ENCODE measurements at regions not wholly inside any gene's neighbourhood (a gene's known extent, or its start where the extent isn't known, plus 50 kb on each side); places are given as distances from the start of the nearest gene placed in this dataset.
"Not testable (repeated sequence)": the region's sequence is repeated elsewhere in the genome, so short reads cannot be mapped to it uniquely, and the experiment has no call there.

GRCh38 chr7:79647711-79648110, 194.2 kb upstream of the MAGI2 start:
- DNase-seq (ENCODE audit: low spot score): no peak
- H3K36me3 Mint-ChIP-seq (ENCODE audit: low read depth): no peaks in the 10 kb centered on the region
- no peaks in the 10 kb centered on the region for H3K27me3 Mint-ChIP-seq (ENCODE audit: low read depth)
- intact Hi-C loops (cut with micrococcal nuclease): no loop called here
- H3K4me1 Mint-ChIP-seq (ENCODE audit: low read depth): no peaks in the 10 kb centered on the region
- no peak overlapping the region for H3K27ac Mint-ChIP-seq
- H3K9me3 Mint-ChIP-seq: no peaks in the 10 kb centered on the region
- no peak overlapping the region for H3K4me3 Mint-ChIP-seq (ENCODE audit: low read depth)

GRCh38 chr7:79646278-79646677, 192.8 kb upstream of the MAGI2 start:
- H3K36me3 Mint-ChIP-seq (ENCODE audit: low read depth): no peaks in the 10 kb centered on the region
- H3K27ac Mint-ChIP-seq: no peak overlapping the region
- no peaks in the 10 kb centered on the region for H3K4me1 Mint-ChIP-seq (ENCODE audit: low read depth)
- no peaks in the 10 kb centered on the region for H3K9me3 Mint-ChIP-seq
- no peaks in the 10 kb centered on the region for H3K27me3 Mint-ChIP-seq (ENCODE audit: low read depth)
- intact Hi-C loops (cut with micrococcal nuclease): no loop called here
- DNase-seq (ENCODE audit: low spot score): no peak
- no peak overlapping the region for H3K4me3 Mint-ChIP-seq (ENCODE audit: low read depth)

GRCh38 chr7:79636849-79637248, 183.4 kb upstream of the MAGI2 start:
- DNase-seq (ENCODE audit: low spot score): no peak
- no peaks in the 10 kb centered on the region for H3K36me3 Mint-ChIP-seq (ENCODE audit: low read depth)
- H3K9me3 Mint-ChIP-seq: no peaks in the 10 kb centered on the region
- no peaks in the 10 kb centered on the region for H3K4me1 Mint-ChIP-seq (ENCODE audit: low read depth)
- no peaks in the 10 kb centered on the region for H3K27me3 Mint-ChIP-seq (ENCODE audit: low read depth)
- H3K27ac Mint-ChIP-seq: no peak overlapping the region
- intact Hi-C loops (cut with micrococcal nuclease): no loop called here
- H3K4me3 Mint-ChIP-seq (ENCODE audit: low read depth): no peak overlapping the region

- H3K9me3 Mint-ChIP-seq; H3K4me1 Mint-ChIP-seq (ENCODE audit: low read depth); H3K4me3 Mint-ChIP-seq (ENCODE audit: low read depth); DNase-seq (ENCODE audit: low spot score); H3K27me3 Mint-ChIP-seq (ENCODE audit: low read depth); intact Hi-C loops (cut with micrococcal nuclease); H3K27ac Mint-ChIP-seq; H3K36me3 Mint-ChIP-seq (ENCODE audit: low read depth): not testable (repeated sequence)
These were observed 172.5 kb upstream of the MAGI2 start for GRCh38 chr7:79625921-79626320.

GRCh38 chr7:79624336-79624735, 170.9 kb upstream of the MAGI2 start:
- intact Hi-C loops (cut with micrococcal nuclease): no loop called here
- no peaks in the 10 kb centered on the region for H3K36me3 Mint-ChIP-seq (ENCODE audit: low read depth)
- H3K4me1 Mint-ChIP-seq (ENCODE audit: low read depth): no peaks in the 10 kb centered on the region
- DNase-seq (ENCODE audit: low spot score): no peak
- no peaks in the 10 kb centered on the region for H3K27me3 Mint-ChIP-seq (ENCODE audit: low read depth)
- H3K4me3 Mint-ChIP-seq (ENCODE audit: low read depth): no peak overlapping the region
- H3K9me3 Mint-ChIP-seq: no peaks in the 10 kb centered on the region
- no peak overlapping the region for H3K27ac Mint-ChIP-seq

GRCh38 chr7:79622781-79623180, 169.3 kb upstream of the MAGI2 start:
- Mint-ChIP-seq H3K27ac (no peak overlapping the region), H3K9me3 (no peaks in the 10 kb centered on the region), H3K4me1 (ENCODE audit: low read depth) (no peaks in the 10 kb centered on the region), H3K4me3 (ENCODE audit: low read depth) (no peak overlapping the region), H3K36me3 (ENCODE audit: low read depth) (no peaks in the 10 kb centered on the region), H3K27me3 (ENCODE audit: low read depth) (no peaks in the 10 kb centered on the region)
- intact Hi-C loops (cut with micrococcal nuclease): no loop called here
- no peak for DNase-seq (ENCODE audit: low spot score)

GRCh38 chr7:79620291-79620690, 166.8 kb upstream of the MAGI2 start:
- H3K4me3 Mint-ChIP-seq (ENCODE audit: low read depth): no peak overlapping the region
- no peaks in the 10 kb centered on the region for H3K4me1 Mint-ChIP-seq (ENCODE audit: low read depth)
- DNase-seq (ENCODE audit: low spot score): no peak
- no peak overlapping the region for H3K27ac Mint-ChIP-seq
- no peaks in the 10 kb centered on the region for H3K27me3 Mint-ChIP-seq (ENCODE audit: low read depth)
- H3K9me3 Mint-ChIP-seq: no peaks in the 10 kb centered on the region
- no peaks in the 10 kb centered on the region for H3K36me3 Mint-ChIP-seq (ENCODE audit: low read depth)
- intact Hi-C loops (cut with micrococcal nuclease): no loop called here

GRCh38 chr7:79619216-79619615, 165.7 kb upstream of the MAGI2 start:
- intact Hi-C loops (cut with micrococcal nuclease): no loop called here
- Mint-ChIP-seq H3K27ac (no peak overlapping the region), H3K4me1 (ENCODE audit: low read depth) (no peaks in the 10 kb centered on the region), H3K4me3 (ENCODE audit: low read depth) (no peak overlapping the region), H3K27me3 (ENCODE audit: low read depth) (no peaks in the 10 kb centered on the region), H3K9me3 (no peaks in the 10 kb centered on the region), H3K36me3 (ENCODE audit: low read depth) (no peaks in the 10 kb centered on the region)
- DNase-seq (ENCODE audit: low spot score): no peak

- Mint-ChIP-seq H3K27ac (no peak overlapping the region), H3K27me3 (ENCODE audit: low read depth) (no peaks in the 10 kb centered on the region), H3K4me3 (ENCODE audit: low read depth) (no peak overlapping the region), H3K9me3 (no peaks in the 10 kb centered on the region), H3K4me1 (ENCODE audit: low read depth) (no peaks in the 10 kb centered on the region), H3K36me3 (ENCODE audit: low read depth) (no peaks in the 10 kb centered on the region)
- intact Hi-C loops (cut with micrococcal nuclease): no loop called here
- DNase-seq (ENCODE audit: low spot score): no peak
These were observed 162.6 kb upstream of the MAGI2 start for GRCh38 chr7:79615871-79616640.

- Mint-ChIP-seq H3K27ac (no peak overlapping the region), H3K4me3 (ENCODE audit: low read depth) (no peak overlapping the region), H3K4me1 (ENCODE audit: low read depth) (no peaks in the 10 kb centered on the region), H3K27me3 (ENCODE audit: low read depth) (no peaks in the 10 kb centered on the region), H3K36me3 (ENCODE audit: low read depth) (no peaks in the 10 kb centered on the region), H3K9me3 (no peaks in the 10 kb centered on the region)
- DNase-seq (ENCODE audit: low spot score): no peak
- intact Hi-C loops (cut with micrococcal nuclease): no loop called here
These were observed 162.0 kb upstream of the MAGI2 start for GRCh38 chr7:79615466-79615865.

GRCh38 chr7:79612903-79613302, 159.4 kb upstream of the MAGI2 start:
- Mint-ChIP-seq H3K27ac (no peak overlapping the region), H3K4me3 (ENCODE audit: low read depth) (no peak overlapping the region), H3K4me1 (ENCODE audit: low read depth) (no peaks in the 10 kb centered on the region), H3K27me3 (ENCODE audit: low read depth) (no peaks in the 10 kb centered on the region), H3K36me3 (ENCODE audit: low read depth) (no peaks in the 10 kb centered on the region), H3K9me3 (no peaks in the 10 kb centered on the region)
- intact Hi-C loops (cut with micrococcal nuclease): no loop called here
- no peak for DNase-seq (ENCODE audit: low spot score)

- DNase-seq (ENCODE audit: low spot score): no peak
- H3K4me3 Mint-ChIP-seq (ENCODE audit: low read depth): no peak overlapping the region
- H3K9me3 Mint-ChIP-seq: no peaks in the 10 kb centered on the region
- no peaks in the 10 kb centered on the region for H3K4me1 Mint-ChIP-seq (ENCODE audit: low read depth)
- H3K36me3 Mint-ChIP-seq (ENCODE audit: low read depth): no peaks in the 10 kb centered on the region
- no peaks in the 10 kb centered on the region for H3K27me3 Mint-ChIP-seq (ENCODE audit: low read depth)
- intact Hi-C loops (cut with micrococcal nuclease): no loop called here
- no peak overlapping the region for H3K27ac Mint-ChIP-seq
These were observed 158.6 kb upstream of the MAGI2 start for GRCh38 chr7:79612022-79612421.

GRCh38 chr7:79610748-79611304, 157.4 kb upstream of the MAGI2 start:
- intact Hi-C loops (cut with micrococcal nuclease): no loop called here
- H3K9me3 Mint-ChIP-seq: no peaks in the 10 kb centered on the region
- H3K36me3 Mint-ChIP-seq (ENCODE audit: low read depth): no peaks in the 10 kb centered on the region
- no peaks in the 10 kb centered on the region for H3K4me1 Mint-ChIP-seq (ENCODE audit: low read depth)
- no peaks in the 10 kb centered on the region for H3K27me3 Mint-ChIP-seq (ENCODE audit: low read depth)
- H3K27ac Mint-ChIP-seq: no peak overlapping the region
- no peak for DNase-seq (ENCODE audit: low spot score)
- no peak overlapping the region for H3K4me3 Mint-ChIP-seq (ENCODE audit: low read depth)
